ENCODE measurements at regions not wholly inside any gene's neighbourhood (a gene's known extent, or its start where the extent isn't known, plus 50 kb on each side); places are given as distances from the start of the nearest gene placed in this dataset.
"Not testable (repeated sequence)": the region's sequence is repeated elsewhere in the genome, so short reads cannot be mapped to it uniquely, and the experiment has no call there.

- no peak for DNase-seq (ENCODE audit: low read depth in 2 of 2)
Measured at GRCh38 chr10:81109200-81109752, 571.6 kb downstream of the SH2D4B start.

GRCh38 chr10:81116201-81116600 lies 578.5 kb downstream of the SH2D4B start:
- DNase-seq (ENCODE audit: low read depth in 2 of 2) = peak; percentile 11 to 17

- no peak for DNase-seq (ENCODE audit: low read depth in 2 of 2)
Measured at GRCh38 chr10:81116990-81117389, 579.3 kb downstream of the SH2D4B start.

GRCh38 chr10:81127931-81128330 lies 590.2 kb downstream of the SH2D4B start:
- no peak for DNase-seq (ENCODE audit: low read depth in 2 of 2)

- no peak for DNase-seq (ENCODE audit: low read depth in 2 of 2)
Measured at GRCh38 chr10:81130014-81130413, 592.3 kb downstream of the SH2D4B start.

GRCh38 chr10:81135851-81136250 lies 598.1 kb downstream of the SH2D4B start:
- no peak for DNase-seq (ENCODE audit: low read depth in 2 of 2)

- DNase-seq (ENCODE audit: low read depth in 2 of 2) = no peak
Measured at GRCh38 chr10:81136261-81136660, 598.6 kb downstream of the SH2D4B start.

- DNase-seq (ENCODE audit: low read depth in 2 of 2) = no peak
Measured at GRCh38 chr10:81145975-81146374, 608.3 kb downstream of the SH2D4B start.

- no peak for DNase-seq (ENCODE audit: low read depth in 2 of 2)
Measured at GRCh38 chr10:81146436-81146835, 608.7 kb downstream of the SH2D4B start.

GRCh38 chr10:81152656-81153055 lies 615.0 kb downstream of the SH2D4B start:
- DNase-seq (ENCODE audit: low read depth in 2 of 2) = no peak

GRCh38 chr10:81157681-81158080 lies 620.0 kb downstream of the SH2D4B start:
- DNase-seq (ENCODE audit: low read depth in 2 of 2) = no peak

GRCh38 chr10:81177651-81178244 lies 640.0 kb downstream of the SH2D4B start:
- DNase-seq (ENCODE audit: low read depth in 2 of 2) = no peak

GRCh38 chr10:81179324-81179723 lies 641.6 kb downstream of the SH2D4B start:
- DNase-seq (ENCODE audit: low read depth in 2 of 2) = no peak

GRCh38 chr10:81179805-81180452 lies 642.2 kb downstream of the SH2D4B start:
- peak in 1 of 2 experiments; percentile 2 for DNase-seq (ENCODE audit: low read depth in 2 of 2)

- no peak for DNase-seq (ENCODE audit: low read depth in 2 of 2)
Measured at GRCh38 chr10:81182296-81182695, 644.6 kb downstream of the SH2D4B start.

- DNase-seq (ENCODE audit: low read depth in 2 of 2) = no peak
Measured at GRCh38 chr10:81192221-81192788, 654.6 kb downstream of the SH2D4B start.

GRCh38 chr10:81200801-81201200 lies 663.1 kb downstream of the SH2D4B start:
- no peak for DNase-seq (ENCODE audit: low read depth in 2 of 2)

- not testable (repeated sequence) for DNase-seq (ENCODE audit: low read depth in 2 of 2)
Measured at GRCh38 chr10:81207359-81207758, 667.6 kb upstream of the NRG3 start.

- DNase-seq (ENCODE audit: low read depth in 2 of 2) = no peak
Measured at GRCh38 chr10:81213370-81213769, 661.6 kb upstream of the NRG3 start.

- DNase-seq (ENCODE audit: low read depth in 2 of 2) = peak; percentile 29 to 46
Measured at GRCh38 chr10:81215498-81215897, 659.5 kb upstream of the NRG3 start.

GRCh38 chr10:81216949-81217348 lies 658.0 kb upstream of the NRG3 start:
- no peak for DNase-seq (ENCODE audit: low read depth in 2 of 2)

- DNase-seq (ENCODE audit: low read depth in 2 of 2) = no peak
Measured at GRCh38 chr10:81218307-81218706, 656.7 kb upstream of the NRG3 start.

GRCh38 chr10:81219758-81220157 lies 655.2 kb upstream of the NRG3 start:
- DNase-seq (ENCODE audit: low read depth in 2 of 2) = no peak
